Amniotic epithelial cell (primary cell): ENCODE measurements at regions not wholly inside any gene's neighbourhood (a gene's known extent, or its start where the extent isn't known, plus 50 kb on each side); places are given as distances from the start of the nearest gene placed in this dataset.
A peak's percentile ranks its signal among the peaks of the same experiment; 100 is the strongest.
"Not testable (repeated sequence)": the region's sequence is repeated elsewhere in the genome, so short reads cannot be mapped to it uniquely, and the experiment has no call there.

Source experiments
- DNase-seq: peaks from one replicate; pipeline ENCODE4 v3.0.0-alpha.2; 2010; ENCODE audit warnings: low read depth

DNA sequence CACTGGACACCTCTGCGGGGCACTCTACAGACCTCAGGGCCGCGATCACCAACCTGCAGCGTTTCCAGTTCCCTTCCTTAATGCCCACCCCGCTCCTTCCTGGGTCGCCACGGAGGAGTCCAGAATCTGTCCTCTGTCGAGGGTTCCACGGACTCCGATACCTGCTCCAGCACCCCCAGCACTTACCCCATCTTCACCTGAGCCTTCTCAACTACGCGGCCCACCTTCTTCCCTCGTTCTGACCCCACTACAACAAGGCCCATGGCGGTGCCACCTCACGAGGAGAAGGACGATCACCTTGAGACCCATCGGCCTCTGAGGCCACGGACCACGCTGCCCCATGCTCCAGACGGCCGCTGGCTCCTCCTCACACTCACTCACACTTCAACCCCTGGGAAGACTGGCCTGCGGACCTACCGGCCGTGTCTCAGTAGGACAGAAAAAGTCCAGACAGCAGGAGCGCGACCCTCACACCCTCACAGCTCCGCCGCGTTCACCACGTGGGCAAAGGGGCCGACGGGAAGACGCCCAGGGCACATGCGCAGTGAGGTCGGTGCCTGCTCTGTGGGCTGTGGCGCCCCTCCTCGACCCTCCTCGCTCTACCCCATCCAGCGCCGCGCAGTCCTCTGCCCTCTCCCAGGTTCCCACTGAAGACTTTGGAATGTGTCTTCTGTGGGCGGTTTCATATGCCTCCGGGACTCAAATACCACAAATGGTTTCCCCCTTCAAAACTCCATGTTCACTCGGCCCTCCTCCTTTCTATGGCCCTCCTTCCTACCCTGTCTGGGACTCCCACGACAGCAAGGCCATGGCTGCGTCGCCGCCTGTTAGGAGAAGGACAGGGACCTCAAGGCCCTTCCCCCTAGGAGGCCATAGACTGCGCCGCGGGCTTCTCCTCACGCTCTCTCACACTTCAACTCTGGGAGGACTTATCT lies 193.9 kb upstream of the PHF14 start:
- no peak for DNase-seq

DNA sequence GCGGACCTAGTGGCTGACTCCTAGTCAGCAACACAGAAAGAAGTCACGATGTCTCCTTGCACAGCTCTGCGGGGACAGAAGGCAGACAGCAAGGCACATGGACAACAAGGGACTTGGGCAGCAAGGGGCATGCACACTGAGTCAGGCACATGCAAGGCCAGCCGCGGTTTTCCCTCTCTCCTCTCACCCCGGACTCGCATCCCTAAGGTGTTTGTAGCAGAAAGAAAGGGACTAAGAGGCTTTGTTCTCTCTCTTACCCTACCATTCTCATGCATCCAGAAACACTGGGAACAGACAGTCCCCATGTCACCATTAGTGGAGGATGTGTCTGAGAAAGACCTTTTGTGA lies 193.3 kb upstream of the PHF14 start:
- DNase-seq = no peak

DNA sequence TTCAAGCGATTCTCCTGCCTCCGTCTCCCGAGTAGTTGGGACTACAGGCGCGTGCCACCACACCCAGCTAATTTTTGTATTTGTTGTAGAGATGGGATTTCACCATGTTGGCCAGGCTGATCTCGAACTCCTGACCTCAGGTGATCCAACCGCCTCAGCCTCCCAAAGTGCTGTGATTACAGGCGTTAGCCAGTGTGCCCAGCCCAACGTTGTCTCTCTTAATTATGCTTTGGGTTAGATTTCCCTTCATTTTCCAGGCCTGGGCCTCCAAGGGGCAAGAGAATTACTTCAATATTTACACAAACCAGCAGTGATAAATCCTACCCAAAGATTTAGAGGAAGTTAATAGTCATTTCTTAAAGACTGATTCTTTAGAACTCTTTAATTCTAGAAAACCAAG lies 186.7 kb upstream of the PHF14 start:
- not testable (repeated sequence) for DNase-seq

DNA sequence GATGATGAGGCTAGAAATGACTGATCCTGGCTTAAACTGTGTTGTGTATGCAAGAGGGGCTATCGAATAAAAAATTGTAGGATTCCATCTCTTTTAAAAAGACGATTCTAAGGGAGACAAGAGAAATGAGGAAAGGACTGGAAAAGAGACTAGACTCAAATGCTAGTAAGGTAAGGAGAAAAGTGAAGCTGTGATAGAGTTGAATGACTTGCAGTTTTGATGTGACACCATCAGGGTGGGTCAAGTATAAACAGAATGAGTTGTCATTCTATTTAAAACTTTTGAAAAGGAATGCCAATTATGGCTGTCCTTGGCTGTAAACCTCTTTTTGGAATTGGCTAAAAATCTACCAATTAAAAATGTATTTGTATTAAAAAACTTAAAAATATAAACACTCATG lies 184.5 kb upstream of the PHF14 start:
- DNase-seq = no peak

DNA sequence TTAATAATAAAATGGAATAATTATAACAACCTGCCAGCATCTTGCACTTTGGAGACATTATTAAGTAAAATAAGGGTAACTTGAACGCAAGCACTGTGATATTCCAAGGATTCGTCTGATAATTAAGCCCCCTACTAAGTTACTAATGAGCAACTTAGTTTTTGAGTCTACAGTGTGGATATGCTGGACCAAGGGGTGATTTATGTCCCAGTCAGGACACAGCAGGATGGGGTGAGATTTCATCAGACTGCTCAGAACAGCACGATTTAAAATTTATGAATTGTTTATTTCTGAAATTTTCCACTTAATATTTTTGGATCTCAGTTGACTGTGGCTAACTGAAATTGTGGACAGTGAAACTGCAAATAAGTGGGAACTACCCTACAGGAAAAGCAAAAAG lies 182.8 kb upstream of the PHF14 start:
- DNase-seq = no peak

DNA sequence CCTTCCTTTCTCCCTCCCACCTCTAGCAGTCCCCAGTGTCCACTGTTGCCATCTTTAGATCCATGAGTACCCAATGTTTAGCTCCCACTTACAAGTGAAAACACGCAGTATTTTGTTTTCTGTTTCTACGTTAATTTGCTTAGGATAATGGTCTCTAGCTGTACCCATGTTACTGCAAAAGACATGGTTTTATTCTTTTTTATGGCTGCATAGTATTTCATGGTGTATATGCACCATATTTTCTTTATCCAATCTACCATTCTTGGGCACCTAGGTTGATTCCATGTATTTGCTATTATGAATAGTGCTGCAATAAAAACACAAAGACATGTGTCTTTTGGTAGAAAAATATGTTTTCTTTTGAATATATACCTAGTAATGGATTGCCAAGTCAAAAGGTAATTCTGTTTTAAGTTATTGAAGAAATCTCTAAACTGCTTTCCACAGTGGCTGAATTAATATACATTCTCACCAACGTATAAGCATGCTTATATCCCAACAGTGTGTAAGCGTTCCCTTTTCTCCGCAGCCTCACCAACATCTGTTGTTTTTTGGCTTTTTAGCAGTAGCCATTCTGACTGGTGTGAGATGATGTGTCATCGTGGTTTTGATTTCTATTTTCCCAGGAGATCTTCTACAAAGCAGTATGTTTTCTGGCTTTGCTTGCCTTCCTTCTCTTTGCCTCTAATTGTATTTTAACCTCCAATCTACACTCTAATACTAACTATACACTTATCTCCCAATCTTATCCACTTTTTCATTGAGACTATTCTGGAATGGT lies 179.5 kb upstream of the PHF14 start:
- DNase-seq = no peak

DNA sequence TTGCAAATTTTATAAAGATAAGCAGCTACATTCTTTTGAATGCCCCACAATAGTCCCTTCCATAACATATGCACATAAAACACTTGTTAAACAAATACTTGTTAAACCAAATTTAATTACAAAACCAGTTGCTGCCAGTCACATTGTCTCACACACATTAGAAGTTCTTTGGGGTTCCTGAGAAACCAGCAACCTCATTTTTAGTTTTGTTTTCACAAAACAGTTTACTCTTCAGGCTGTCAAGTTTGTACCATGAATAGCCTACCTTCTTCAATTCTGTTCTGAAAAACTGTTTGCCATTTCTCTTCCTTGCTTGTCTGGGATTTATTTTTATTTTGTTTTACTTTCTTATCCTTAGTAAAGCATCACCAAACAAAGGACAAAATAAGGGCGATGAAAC lies 176.5 kb upstream of the PHF14 start:
- no peak for DNase-seq

DNA sequence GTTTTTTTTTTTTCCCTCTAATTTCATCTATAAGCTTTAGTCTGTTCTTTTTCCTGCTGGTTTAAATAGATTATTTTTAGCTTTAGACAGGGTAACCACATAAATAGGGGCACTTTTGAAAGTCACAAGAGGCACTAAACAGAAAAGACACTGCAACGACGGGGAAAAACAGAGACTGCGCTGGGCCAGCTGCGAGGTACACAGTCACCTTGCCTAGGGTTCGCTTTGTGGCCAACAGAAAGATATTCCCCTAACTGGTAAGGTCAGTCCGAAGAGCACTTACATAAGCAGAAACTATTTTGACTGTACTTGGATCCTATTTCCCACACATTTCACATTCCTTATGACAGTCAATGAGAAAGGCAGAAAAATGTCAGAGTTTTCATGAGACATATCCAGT lies 175.6 kb upstream of the PHF14 start:
- DNase-seq = no peak

DNA sequence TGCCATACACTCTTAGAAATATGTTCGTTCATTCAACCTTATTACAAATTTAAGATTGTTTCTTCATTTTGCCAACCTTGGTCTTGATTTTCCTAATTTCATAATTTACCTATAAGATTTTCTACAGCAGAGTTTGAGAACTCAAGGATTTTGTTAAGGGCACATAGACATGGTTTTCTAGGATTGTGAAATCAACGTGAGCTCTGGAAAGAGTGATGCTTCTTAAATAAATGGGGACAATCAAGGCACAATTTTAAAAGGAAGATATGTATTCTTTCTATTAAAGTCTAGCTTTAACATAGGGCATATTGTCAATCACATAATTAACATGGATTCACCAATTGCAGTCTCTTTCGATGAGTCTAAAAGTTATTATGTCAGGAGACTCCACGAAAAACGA lies 174.2 kb upstream of the PHF14 start:
- DNase-seq = no peak

DNA sequence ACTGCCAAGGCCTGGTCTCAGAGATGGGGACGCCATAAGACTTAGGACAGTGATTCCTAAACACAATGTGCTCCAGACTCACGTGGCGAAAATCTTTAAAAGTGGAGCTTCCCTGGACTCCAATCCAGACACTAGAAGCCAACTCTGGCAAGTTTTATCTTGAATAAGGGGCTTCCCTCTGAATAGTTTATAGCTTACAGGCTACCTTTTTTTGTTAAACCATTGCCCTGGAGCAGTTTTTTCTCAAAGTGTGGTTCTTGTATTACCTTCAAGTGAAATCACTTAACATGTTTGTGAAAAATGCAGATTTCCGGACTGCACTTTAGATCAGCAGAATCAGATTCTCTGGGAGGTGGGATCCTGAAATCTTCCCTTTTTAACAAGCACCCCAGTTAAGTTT lies 171.7 kb upstream of the PHF14 start:
- DNase-seq = no peak

DNA sequence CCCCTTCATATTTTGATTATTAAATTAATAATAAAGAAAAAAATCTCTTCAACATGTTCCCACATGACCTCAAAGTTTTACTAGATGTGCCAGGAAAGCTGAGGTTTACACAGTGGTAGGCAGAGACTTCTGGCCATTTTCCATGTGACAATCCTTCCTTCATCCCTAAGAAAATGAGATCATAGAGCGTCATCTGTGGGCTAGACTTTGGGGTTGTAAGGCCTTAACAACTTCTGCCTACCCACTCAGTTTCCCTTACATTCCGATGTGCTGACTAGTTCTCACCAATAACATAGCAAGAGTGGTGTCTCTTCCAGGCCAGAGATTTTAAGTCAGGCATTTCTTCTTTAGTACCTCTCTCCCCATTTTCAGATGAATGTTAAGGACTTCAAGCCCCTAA lies 171.1 kb upstream of the PHF14 start:
- peak; percentile 3 for DNase-seq

DNA sequence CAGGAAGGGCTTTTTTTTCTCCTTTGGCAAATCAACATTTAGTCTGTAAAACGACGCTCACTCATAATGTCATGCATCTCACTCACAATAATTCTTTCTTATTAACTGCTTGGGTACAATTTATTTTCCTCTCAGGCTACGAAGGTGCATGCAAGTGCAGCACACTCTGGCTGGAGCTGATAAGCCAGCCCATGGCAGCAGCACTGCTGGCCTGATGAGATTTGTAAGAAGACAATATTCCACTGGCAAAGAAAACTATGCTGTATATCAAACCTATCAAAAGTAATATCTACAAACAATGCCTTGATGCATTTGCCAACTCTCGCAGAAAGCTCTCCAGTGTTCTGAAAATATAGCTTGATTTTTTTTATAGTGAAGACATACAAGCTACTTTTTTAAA lies 170.0 kb upstream of the PHF14 start:
- no peak for DNase-seq

DNA sequence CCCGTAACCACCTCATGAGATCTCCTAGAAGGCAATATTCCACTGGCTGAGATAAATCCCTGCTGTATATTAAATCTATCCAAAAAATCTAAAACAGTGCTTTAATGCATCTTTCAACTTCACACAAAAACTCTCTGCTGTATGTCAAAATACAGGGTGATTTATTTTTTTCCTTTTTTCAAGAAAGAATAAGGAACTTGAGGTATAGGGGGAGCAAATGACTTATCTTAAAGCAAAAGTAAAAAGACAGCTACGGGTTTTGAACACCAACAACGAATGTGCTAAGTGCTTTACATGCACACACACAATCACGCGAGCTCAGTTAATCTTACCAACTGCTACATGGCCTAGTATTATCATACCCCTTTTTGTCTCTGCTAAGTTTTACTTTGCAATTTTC lies 168.9 kb upstream of the PHF14 start:
- DNase-seq = no peak

DNA sequence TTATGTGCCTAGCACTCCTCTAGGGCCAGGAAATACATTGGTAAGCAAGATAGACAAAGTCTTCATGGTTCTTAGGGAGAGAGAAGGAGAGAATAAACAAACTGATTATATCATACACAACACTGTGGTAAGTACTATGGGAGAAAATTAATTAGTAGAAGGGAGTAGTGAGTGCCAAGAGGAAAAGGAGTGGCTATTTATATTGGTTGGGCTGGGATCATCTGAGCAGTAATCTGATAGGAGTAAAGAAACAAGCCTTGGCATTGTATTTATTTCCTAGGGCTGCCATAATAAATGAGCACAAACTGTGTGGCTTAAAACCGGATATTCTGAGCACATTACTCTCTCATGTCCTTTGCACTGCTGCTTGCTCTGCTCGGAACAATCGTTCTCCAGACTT lies 158.1 kb upstream of the PHF14 start:
- DNase-seq = no peak

DNA sequence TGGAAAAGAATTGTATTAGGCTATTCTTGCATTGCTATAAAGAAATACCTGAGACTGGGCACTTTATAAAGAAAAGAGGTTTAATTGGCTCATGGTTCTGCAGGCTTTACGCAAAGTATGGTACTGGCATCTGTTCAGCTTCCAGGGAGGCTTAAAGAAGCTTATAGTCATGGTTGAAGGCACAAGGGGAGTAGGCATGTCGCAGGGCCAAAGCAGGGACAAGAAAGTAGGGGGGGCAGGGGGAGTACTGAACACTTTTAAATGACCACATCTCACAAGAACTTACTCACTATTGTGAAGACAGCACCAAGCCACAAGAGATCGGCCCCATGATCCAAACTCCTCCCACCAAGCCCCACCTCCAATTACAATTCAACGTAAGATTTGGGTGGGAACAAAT lies 152.5 kb upstream of the PHF14 start:
- no peak for DNase-seq

DNA sequence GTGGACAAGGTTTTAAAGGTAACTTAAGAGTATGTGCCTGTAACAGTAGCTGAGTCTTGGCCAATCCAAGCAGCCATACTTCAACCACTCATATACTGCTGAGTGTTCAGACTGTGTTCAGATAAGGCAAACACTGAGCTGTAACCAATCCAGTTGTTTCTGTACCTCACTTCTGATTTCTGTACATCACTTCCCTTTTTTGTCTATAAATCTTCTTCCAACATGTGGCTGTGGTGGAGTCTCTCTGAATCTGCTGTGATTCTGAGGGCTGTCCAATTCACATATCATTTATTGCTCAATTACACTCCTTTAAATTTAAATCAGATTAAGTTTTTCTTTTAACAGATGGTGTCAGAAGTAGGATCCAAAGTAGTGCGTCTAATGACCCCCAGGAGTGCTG lies 149.5 kb upstream of the PHF14 start:
- no peak for DNase-seq

DNA sequence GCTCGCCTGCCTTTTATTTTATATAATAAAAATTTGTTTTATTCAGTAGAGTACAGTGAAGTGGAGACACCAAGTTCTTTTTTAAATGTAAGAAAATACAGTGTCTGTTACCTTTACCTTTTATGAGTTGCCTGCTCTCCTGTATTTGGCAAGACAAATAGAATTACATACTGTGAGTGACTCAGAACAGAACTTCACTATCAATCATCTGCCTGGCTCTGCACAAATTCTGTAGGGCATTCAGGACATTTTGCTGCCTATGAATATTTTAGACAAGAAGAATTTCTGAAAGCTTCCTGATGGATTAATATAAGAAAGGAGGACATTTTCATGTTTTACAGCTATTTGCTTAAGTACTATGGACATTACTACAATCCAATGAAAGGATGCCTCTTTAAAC lies 135.4 kb upstream of the PHF14 start:
- DNase-seq = no peak

DNA sequence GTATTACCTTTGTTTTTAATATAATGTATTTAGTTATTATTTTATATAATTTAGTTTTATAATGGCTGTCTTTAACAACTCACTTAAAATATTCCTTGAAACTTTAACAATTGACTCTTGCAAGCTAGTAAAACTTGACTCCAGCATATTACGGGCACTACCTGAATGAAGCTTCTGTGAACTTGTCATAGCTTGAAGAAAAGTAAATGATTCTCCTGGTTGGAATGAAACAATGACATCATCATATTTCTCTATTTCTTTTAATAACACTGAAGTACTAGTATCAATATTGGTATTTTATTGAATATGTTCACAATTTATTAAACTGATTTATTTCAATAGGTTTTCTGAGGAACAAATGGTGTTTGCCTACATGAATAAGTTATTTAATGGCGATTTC lies 128.4 kb upstream of the PHF14 start:
- DNase-seq = no peak

DNA sequence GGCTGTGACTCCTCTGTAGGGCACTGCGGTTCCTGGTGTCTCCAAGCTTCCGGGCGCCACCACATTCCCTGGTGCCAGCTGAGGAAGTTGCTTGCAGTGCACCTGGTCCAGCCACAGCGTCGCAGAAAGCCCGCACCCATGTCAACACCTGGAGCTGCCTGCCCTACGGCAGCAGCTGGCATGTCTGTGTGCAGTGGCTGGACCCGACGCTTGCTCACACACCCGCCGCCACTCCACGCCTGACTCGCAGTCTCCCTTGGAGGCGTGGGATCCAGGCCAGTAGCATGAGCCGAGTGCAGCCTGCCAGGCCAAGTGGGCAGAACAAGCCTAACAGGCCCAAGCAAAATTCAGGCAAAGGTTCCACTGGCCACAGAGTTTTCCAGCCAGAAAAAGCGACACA lies 118.1 kb upstream of the PHF14 start:
- DNase-seq = no peak

DNA sequence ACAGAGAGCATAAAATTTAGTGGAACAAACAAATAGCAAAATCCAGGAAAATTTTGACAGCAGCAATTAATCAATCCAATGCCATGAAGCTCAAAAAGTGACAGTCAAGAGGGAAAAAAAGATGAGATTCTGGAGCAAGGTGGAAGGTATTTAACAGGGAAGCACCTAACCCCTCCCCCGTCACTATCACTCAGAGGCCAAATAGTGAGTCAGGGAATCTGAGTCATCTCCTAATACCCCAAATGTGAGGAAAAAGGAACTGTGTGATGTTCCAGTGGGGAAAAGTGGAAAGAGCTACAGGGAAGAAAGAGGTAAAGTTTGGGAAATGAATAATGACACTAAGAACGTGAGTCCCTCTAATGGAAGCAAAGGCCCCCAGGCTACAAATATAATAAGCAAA lies 113.2 kb upstream of the PHF14 start:
- no peak for DNase-seq

DNA sequence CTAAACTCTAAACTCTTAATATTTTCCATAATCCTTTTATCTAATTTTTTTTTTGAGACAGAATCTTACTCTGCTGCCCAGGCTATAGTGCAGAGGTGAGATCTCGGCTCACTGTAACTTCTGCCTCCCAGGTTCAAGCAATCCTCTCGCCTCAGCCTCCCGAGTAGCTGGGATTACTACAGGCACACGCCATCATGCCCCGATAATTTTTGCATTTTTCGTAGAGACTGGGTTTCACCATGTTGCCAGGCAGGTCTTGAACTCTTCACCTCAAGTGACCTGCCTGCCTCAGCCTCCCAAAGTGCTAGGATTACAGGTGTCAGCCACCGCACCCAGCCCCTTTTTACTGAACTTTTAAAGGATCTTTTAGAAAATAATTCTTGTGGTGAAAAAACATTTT lies 110.2 kb upstream of the PHF14 start:
- DNase-seq = no peak

DNA sequence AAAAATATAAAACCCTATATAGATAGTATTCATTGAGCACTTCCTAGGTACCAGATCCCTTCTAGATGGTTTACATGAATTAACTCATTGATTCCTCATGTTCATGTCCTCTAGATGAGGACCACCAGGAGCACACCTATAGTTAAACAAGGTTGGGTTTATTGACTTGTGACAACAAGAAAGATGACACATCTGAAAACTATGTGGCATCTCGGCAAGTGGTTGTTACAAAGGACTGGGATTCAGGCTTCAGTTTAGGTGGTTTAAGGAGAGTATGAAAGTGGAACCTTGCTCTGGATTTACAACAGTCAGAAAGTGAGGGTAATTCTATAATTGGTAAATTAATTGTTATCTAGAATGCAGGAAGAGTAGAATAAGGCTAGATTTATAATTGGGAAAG lies 99.0 kb upstream of the PHF14 start:
- no peak for DNase-seq

DNA sequence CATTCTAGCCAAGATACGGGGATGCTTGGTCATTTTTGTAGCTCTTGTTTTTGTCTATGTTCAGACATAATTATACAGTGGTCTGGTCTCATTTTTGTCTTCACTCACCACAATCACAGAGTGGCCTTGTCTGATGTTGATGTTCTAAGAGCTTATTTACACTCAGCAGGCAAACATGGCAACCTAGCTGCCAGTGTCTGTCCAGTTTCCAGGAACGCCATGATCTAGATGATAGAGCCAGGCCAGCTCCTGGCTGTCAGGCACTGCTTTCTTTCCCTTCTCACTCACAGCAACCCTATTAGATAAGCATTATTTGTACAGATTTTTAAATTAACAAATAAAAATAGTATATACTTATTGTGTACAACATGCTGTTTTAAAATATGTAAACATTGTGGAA lies 98.6 kb upstream of the PHF14 start:
- no peak for DNase-seq

DNA sequence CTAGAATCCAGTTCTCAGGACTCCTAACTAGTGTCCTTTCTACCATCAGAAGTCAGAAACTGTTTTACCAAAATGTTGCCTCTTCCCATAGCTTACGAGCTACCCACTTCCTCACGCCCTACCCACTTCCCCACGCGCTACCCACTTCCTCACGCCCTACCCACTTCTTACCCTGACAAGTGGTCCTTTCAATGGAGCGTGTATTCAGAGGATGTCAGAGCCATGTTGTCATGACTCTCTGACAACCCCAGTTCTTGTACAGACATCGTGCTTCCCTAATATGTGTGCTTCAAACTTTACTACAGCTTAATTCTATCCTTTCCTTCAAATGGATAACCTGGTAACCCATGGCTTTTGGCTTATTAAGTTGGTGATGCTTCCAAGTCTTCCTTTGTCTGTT lies 84.8 kb upstream of the PHF14 start:
- no peak for DNase-seq
